ENCODE measurements at regions not wholly inside any gene's neighbourhood (a gene's known extent, or its start where the extent isn't known, plus 50 kb on each side); places are given as distances from the start of the nearest gene placed in this dataset.

DNA sequence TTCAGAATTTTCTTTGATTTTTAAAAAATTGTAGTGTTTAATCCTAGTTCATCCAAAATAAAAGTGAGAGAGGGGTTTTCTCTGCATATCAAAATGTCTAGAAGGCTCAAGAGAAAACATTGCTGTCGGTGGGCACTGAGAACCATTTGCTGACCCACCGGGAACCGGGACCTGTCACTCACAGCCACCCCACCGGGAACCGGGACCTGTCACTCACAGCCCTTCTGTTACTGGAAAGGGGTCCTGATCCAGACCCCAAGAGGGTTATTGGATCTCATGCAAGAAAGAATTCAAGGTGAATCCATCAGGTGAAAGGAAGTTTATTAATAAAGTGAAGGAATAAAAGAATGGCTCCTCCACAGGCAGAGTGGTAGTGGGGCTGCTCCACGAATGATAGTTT is 106.0 kb upstream of the SFSWAP start:
- in situ Hi-C loops (cut with HindIII; ENCODE audit: low sequenced_read_pairs), result loop anchor here (25.0 kb wide), 1 partner anchor 468 kb away; no protein-coding TSS in a partner anchor

DNA sequence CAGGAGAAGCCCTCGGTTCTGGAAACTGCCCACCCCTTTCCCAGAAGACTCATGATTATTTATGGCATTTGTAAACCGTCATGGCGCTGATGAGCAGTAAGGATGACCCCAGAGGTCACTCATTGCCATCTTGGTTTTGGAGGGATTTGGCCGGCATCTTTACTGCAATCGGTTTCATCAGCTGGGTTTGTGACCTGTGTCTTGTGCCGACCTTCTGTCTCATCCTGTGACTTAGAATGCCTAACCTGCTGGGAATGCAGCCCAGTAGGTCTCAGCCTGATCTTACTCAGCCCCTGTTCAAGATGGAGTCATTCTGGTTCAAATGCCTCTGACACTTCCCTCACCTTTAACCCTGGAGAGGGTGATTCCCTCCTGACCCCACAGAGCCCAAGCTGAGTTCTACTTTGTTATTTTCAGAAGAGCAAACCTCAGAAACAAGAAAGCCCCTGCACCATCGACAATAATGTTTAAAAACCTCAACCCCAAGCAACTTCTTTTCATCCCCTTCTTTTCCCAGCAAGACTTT is 105.5 kb upstream of the SFSWAP start:
- in situ Hi-C loops (cut with HindIII; ENCODE audit: low sequenced_read_pairs), result loop anchor here (25.0 kb wide), 1 partner anchor 468 kb away; no protein-coding TSS in a partner anchor

DNA sequence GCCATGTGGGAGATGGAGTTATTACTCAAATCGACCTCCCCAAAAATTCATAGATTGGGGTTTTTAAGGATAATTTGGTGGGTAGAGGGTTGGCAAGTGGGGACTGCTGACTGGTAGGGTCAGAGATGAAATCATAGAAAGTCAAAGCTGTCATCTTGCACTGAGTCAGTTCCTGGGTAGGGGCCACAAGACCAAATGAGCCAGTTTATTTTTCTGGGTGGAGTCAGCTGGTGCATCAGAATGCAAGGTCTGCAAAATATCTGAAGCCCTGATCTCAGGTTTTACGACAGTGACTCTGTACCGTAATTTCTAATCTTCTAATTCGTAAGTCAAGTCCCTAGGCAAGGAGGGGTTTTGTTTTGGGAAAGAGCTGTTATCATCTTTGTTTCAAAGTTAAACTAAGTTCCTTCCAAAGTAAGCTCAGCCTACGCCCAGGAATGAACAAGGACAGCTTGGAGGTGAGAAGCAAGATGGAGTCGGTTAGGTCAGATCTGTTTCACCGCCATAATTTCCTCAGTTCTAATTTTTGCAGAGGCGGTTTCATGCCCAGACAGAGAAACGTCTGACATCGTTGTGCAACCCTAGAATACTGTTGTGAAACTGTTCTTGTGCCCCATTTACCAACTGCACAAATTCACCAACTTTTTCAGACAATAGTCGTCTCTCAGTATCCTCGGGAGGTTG is 104.5 kb upstream of the SFSWAP start:
- in situ Hi-C loops (cut with HindIII; ENCODE audit: low sequenced_read_pairs), result loop anchor here (25.0 kb wide), 1 partner anchor 469 kb away; no protein-coding TSS in a partner anchor

DNA sequence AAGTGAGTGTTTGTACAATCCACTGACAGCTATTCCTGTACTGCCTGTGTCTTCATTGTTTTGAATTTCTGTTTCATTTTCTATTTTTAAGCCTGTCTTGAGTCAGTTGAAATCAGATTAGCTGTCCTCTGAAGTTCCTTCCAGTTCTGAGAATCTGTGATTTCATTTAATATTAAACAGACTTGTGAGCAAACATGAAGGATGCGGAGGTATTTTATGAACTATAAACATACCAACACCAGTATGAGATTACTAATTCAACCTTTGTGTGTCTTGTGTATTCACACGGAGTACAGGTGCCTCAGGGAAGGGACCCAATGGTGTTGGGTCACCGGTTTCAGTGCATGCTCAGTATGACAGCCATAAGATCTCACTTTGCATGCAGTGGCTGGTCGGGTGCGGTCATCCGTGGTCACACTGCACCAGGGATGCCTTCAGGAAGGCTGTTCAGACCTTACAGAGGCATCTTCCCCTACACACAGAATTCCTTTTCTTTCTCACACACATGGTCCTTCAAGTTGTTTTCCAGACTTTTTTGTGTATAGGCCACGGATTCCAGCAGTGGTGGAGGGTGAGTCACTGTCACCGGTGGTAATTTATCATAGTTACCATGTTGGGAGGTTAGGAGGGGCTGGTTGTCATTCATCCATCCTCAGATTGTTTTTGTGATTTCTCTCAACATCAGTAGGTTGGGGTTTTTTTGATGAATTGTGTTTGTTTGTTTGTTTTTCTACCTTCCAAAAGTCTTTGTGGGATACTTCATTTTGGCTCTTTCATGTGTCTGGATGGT is 103.0 kb upstream of the SFSWAP start:
- in situ Hi-C loops (cut with HindIII; ENCODE audit: low sequenced_read_pairs), result loop anchor here (25.0 kb wide), 1 partner anchor 471 kb away; no protein-coding TSS in a partner anchor

DNA sequence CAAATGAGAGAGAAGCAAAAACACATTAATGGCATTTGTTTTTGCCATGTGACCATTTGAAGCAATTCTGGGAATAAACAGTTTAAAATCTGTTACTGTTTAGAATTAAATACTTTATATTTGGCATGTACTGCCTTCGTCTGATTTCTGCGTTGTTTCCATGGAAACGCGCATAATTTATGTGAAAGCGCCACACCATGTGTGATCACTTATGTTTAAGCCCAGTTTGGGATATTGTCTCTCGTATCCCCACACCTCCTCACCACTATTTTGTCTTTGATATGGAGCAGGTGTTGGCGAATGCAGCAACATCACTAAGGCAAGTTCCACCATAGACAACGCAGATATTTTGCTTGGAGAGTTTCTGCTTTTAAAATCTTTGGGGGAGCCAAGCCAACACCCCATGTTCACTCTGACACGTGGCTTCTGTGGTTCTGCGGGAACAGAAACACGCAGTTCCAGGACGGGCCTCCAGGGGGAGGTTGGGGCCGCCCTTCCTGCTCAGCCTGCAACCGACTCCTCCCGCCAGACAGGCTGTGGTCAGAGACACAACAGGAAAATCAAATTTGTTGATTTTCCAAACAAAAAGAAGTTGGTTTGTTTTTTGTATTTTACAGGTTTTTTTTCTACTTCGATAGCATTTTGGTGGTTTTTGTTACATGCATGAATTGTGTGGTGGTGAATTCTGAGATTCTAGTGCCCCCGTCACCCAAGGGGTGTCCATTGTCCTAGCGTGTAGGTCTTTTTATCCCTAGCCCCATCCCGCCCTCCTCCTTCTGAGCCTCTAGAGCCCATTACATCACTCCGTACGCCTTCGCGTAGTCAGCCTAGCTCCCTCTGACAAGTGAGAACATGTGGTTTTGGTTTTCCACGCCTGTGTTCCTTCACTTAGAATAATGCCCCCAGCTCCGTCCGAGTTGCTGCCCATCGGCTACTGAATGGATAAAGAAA is 101.9 kb upstream of the SFSWAP start:
- in situ Hi-C loops (cut with HindIII; ENCODE audit: low sequenced_read_pairs), result loop anchor here (25.0 kb wide), 1 partner anchor 472 kb away; no protein-coding TSS in a partner anchor

DNA sequence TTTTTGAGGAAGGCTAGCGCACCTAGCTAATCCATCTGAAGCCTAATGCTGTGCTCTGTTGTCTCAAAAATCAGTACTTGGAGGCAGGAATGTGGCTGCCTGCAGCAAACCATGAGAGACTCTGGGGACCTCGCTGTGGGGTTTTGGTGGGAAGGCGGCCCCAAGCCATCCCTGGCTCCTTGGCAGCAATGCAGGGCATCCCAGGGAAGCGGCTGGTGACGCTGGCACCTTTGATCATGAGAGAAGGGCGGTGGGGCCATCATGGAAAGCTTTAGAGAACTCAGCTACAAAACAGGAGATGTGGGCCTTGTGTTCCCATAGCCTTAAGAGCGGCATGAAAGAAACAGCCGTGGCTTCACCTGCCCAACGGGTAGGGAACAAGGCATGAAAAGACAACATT is 101.1 kb upstream of the SFSWAP start:
- in situ Hi-C loops (cut with HindIII; ENCODE audit: low sequenced_read_pairs), result loop anchor here (25.0 kb wide), 1 partner anchor 472 kb away; no protein-coding TSS in a partner anchor

DNA sequence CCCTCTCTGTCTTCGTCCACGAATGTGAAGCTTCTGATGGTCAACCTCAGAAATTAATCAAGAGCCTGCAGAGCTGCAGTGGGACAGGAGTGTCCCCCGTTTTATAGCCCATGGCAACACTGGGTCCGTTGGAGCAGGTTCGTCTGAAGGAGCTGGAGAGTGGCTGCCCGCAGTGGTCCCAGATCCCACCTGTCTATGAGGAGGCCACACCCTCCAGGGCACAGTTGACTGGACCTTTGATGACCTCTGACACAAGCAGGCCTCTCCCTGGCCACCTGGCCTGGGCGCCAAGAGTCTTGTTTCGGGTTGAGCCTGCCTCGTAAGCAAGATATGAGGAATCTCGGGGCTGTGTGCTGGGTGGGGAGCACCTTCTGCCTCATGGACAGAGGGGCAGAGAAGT is 100.7 kb upstream of the SFSWAP start:
- in situ Hi-C loops (cut with HindIII; ENCODE audit: low sequenced_read_pairs), result loop anchor here (25.0 kb wide), 1 partner anchor 473 kb away; no protein-coding TSS in a partner anchor

DNA sequence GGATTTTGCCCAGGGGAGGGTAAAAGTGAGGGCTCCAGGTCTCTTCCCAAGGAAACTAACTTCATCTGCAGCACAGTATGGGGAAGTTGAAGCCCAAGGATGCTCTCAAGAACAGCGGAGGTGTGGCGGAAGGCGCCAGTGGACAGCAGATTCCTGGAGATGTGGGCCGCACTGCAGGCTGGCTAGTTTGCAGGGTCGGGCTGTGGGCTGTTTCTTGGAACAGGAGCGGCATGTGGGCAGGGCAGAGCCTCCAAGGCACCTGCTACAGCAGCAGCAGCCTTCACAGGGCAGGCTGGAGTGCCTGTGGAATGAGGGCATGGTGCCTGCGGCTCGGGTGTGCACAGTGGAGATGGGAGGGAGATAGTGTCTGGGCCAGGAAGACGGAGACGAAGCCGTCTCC is 100.0 kb upstream of the SFSWAP start:
- in situ Hi-C loops (cut with HindIII; ENCODE audit: low sequenced_read_pairs), result loop anchor here (25.0 kb wide), 1 partner anchor 474 kb away; no protein-coding TSS in a partner anchor

DNA sequence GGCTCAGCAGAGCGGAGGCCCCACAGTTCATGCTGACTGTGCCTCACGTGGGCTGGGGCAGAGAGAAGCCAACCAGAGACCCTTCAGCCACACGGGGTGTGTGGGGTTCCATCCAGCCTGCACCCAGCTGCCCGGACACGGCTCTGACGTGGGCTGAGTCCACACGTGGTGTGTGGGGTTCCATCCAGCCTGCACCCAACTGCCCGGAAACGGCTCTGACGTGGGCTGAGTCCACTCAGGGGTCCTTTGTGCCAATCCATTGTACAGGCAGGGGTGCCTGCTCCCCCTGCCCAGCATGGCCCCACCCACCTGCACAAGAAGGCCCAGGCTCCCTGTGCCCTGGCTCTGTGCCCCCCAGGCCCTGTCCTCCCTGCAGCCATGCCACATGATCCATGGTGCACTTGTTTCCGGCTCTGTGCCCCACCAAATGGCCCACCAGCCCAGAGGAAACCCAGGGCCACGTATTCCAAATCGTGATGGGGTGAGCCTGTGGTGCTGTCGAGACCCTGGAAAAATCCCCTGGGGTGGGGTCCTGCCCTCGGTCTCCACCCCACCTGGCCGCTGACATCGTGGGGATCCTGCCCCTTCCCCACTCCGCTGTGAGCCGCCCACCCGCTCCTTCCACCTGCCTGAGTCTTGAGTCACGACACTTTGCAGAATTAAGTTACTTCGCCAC is 99.3 kb upstream of the SFSWAP start:
- in situ Hi-C loops (cut with HindIII; ENCODE audit: low sequenced_read_pairs), result loop anchor here (25.0 kb wide), 1 partner anchor 474 kb away; no protein-coding TSS in a partner anchor

DNA sequence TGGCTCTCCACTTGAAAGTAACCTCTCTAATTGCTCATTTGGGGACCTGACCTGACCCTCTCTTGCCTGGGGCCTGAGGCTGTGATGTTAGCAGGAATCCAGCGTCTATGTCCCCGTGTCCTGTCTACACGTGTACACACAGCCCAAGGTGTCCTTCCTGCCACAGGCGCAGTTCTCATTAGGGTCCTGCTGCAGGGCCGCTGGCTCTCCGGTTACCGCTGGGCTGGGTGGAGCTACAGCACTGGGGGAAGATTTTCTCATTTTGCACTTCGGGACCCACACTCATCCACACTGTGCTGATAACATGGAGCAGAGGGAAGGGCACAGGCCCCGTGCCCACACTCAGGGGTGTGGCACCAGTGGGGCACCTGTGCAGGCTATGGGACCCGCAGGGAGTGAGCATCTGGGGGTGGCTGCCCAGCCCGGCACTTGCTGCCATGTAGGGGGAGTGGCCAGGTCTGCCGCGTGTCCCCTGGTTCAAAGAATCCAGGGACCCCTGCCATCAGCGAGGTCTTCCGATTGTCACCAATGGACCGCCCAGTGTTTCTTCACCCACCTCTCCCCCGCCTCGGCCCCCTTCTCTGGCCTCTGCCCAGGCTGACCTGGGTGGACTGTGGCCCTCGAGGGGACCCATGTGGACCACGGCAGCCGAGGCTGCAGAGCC is 98.7 kb upstream of the SFSWAP start:
- in situ Hi-C loops (cut with HindIII; ENCODE audit: low sequenced_read_pairs), result loop anchor here (25.0 kb wide), 1 partner anchor 475 kb away; no protein-coding TSS in a partner anchor

DNA sequence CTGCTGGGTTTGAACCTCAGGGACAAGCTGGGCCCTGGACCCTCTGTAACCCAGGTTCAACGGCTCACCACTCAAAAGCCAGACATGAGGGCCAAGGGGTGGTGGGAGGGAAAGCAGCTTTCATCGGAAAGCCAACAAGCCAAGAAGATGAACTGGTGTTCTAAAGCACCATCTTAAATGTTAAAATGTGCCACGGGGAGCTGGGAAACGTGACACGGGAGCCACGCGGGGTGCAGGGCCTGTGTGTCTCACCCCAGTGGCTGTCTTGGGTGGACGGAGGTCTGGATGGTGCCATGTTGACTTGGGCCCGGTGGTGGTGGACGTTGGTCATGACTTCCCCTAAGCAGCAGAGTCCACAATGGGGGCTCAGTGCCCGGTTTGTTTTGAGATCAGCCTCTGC is 97.7 kb upstream of the SFSWAP start:
- in situ Hi-C loops (cut with HindIII; ENCODE audit: low sequenced_read_pairs), result loop anchor here (25.0 kb wide), 1 partner anchor 476 kb away; no protein-coding TSS in a partner anchor

DNA sequence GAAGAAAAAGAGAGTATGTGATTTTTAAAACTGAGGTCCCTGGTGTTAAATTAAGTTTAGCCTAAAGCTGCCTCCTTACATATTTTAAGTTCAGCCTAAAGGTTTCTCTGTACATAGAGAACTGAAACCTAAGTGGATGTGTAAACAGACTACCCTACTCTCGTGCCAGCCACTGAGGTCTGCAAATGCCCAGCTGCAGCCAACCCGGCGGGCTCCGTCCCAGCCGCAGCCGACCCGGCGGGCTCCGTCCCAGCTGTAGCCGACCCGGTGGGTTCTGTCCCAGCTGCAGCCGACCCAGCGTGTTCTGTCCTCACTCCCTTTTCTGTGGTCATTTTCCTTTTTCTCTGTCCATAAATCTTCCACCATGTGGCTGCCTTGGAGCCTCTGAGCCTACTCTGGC is 97.2 kb upstream of the SFSWAP start:
- in situ Hi-C loops (cut with HindIII; ENCODE audit: low sequenced_read_pairs), result loop anchor here (25.0 kb wide), 1 partner anchor 476 kb away; no protein-coding TSS in a partner anchor

DNA sequence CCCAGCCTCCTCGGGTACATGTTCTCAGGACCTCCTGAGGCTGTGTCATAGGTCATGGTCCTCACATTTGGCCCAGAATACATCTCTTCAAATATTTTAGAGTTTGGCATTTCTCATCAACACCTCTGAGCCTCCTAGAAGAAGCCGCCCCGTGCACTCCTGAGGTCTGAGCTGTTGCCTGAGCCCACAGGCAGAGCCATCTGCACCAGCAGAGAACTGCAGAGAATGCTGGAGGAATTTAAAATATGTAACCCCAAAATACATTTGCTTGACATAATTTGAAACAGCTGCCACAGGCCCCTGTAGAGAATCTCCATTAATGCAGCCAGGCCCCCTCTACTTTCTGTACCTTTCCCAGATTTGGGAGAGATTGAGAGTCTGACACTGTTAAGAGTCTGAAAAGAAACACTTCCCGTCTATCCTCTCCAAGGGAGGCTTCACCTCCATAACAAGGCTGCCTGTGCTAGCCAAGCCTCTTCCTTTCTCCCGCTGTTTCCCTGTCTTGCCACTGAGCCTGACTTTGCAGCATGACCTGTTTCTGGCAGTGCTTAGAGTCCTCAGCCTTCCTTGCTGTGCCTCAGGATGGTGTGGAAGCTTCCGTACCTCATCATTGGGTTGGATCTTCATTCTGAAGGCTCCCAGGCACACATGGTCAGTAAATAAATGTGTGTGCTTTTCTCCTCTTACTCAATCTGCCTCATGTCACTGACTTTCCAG is 95.4 kb upstream of the SFSWAP start:
- in situ Hi-C loops (cut with HindIII; ENCODE audit: low sequenced_read_pairs), result loop anchor here (25.0 kb wide), 1 partner anchor 478 kb away; no protein-coding TSS in a partner anchor

DNA sequence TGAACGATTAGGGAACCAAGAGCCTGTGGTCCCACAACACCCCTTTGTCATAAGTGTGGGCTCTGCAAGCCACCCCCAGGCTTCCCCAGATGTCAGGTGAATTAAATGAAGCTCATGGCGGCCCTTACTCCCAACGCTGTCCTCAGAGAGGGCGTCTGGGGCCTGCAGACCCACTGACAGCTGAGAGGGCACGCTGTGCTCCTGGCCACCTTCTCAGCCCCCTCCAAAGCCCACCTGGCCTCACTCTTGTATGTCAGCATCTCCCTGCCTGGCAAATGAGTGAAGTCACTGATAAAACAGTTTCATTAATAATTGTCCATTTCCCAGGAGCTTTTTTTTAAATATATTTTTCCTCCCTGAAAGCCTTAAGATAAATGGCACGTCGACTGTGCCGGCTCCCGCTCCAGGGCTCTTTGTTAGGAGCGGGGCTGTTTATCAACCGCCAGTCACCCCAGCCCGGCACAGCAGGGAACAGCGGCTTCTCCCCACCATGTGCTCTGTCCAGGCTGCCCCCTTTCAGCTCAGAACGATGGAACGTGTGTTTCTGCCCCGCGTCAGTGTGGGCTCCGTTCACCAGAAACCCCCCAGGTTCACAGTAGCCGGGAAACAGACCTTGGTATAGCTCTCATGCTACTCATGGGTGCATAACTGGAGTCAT is 94.7 kb upstream of the SFSWAP start:
- in situ Hi-C loops (cut with HindIII; ENCODE audit: low sequenced_read_pairs), result loop anchor here (25.0 kb wide), 1 partner anchor 479 kb away; no protein-coding TSS in a partner anchor

DNA sequence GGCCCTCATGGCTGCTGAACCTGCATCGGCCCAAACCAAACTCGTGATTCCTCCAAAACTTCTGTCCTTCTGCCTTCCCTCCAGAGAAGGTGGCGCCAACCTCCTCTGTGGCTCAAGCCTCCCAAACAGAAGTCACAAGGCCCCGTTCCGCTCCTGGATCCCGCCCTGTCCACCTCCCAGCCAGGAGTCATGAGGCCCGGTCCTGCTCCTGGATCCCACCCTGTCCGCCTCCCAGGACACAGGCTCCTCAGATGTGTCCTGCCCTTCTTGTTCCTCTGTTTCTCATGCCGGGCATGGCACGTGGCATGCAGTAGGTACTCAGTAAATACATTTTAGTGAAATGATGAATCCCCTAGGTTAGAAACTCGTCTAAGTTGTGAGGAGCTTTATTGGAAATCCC is 94.2 kb upstream of the SFSWAP start:
- in situ Hi-C loops (cut with HindIII; ENCODE audit: low sequenced_read_pairs), result loop anchor here (25.0 kb wide), 1 partner anchor 479 kb away; no protein-coding TSS in a partner anchor

DNA sequence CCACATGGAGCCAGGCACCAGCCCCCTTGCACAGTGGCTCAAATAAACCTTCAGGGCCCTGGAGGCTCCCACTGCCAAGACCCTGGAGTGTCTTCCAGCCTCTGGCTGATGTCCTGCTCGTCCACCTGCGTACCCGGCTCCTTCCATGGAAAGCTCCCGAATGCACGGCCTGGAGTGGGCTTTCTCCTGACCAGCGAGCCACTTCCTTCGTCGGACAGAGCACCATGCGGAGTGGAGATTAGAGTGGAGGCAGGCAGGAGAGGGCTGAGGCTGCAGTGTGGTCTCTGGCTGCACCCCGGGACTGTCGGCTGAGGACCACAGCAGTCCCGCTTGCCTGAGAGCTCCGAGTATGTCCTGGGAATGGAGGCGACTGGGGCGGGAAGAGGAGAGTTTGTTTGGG is 93.7 kb upstream of the SFSWAP start:
- in situ Hi-C loops (cut with HindIII; ENCODE audit: low sequenced_read_pairs), result loop anchor here (25.0 kb wide), 1 partner anchor 480 kb away; no protein-coding TSS in a partner anchor

DNA sequence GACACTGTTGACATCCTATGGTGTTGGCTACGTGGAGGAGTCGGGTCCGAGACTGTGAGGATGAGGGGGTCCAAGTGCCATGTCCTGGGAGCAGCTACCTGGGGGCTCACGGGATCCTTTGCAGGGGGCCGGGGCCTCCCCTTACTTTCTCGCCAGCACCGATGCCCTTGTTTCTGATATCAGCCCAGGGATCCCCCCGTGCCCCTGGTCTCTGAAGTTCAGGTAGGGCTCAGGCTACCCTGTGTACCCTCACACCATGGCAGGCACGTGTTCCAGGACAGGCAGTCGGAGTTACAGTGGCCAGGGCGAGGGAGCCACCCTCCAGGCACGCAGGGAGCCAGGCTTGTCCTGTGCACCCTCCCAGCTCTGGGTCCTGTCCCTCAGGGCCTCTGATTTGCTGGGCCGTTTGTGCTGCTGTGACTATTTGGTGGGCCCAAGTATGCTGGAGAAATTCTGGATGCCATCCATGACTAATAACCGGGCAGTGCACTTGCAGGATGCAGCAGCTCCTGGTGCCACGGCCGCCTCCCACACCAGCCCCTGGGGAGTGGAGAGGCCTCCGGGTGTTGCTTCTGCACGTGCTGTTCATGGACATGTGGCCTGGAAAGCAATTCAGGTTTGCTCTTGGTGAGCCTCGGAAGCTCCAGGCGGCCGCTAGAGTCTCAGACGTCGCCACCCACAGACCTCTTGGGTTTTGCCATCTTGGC is 93.1 kb upstream of the SFSWAP start:
- in situ Hi-C loops (cut with HindIII; ENCODE audit: low sequenced_read_pairs), result loop anchor here (25.0 kb wide), 1 partner anchor 480 kb away; no protein-coding TSS in a partner anchor

Measured in endothelial cell of hepatic sinusoid (primary cell).